ENCODE measurements at regions not wholly inside any gene's neighbourhood (a gene's known extent, or its start where the extent isn't known, plus 50 kb on each side); places are given as distances from the start of the nearest gene placed in this dataset.
"Not testable (repeated sequence)": the region's sequence is repeated elsewhere in the genome, so short reads cannot be mapped to it uniquely, and the experiment has no call there.

DNA sequence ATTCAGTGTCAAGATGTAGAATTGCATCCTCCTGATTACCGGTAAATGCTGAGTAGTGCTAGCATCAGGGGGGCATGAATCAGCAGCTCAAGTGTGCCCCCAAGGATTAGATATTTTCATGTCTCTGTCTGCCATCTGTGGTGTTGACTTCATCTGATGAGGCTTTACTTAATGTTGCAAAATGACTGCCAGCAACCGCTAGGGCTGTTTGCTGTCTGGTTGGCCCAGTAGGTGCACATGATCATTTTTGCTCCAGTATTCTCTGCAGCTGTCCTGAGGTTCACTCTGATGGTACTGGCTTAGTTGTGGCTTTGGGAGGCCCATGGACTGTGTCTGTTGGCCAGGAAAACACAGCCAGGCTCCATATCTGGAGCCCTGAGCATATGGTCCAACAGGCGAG is 316.4 kb downstream of the SOX2 start:
- ChIA-PET POLR2A (no interaction called here), CTCF (no interaction called here)
- no peaks in the 10 kb centered on the region for H3K9me3 Mint-ChIP-seq (ENCODE audit: unreplicated experiment)
- H3K9me3 ChIP-seq, result no peaks in the 10 kb centered on the region
- H3K4me3 ChIP-seq (ENCODE audit: low read depth, low read length), result no peak overlapping the region
- H3K27ac Mint-ChIP-seq (ENCODE audit: unreplicated experiment), result no peak overlapping the region
- intact Hi-C loops (cut with micrococcal nuclease; ENCODE audit: unreplicated experiment), result no loop called here
- TF ChIP-seq, protein P1, sequence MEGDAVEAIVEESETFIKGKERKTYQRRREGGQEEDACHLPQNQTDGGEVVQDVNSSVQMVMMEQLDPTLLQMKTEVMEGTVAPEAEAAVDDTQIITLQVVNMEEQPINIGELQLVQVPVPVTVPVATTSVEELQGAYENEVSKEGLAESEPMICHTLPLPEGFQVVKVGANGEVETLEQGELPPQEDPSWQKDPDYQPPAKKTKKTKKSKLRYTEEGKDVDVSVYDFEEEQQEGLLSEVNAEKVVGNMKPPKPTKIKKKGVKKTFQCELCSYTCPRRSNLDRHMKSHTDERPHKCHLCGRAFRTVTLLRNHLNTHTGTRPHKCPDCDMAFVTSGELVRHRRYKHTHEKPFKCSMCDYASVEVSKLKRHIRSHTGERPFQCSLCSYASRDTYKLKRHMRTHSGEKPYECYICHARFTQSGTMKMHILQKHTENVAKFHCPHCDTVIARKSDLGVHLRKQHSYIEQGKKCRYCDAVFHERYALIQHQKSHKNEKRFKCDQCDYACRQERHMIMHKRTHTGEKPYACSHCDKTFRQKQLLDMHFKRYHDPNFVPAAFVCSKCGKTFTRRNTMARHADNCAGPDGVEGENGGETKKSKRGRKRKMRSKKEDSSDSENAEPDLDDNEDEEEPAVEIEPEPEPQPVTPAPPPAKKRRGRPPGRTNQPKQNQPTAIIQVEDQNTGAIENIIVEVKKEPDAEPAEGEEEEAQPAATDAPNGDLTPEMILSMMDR (IDR thresholded peaks at IDR 0.05; ENCODE audit: insufficient read depth in 1 of 2, low read depth in 1 of 2, low read length in 1 of 2, severe bottlenecking in 1 of 2, unreplicated experiment in 1 of 2), result no peak
- H3K36me3 ChIP-seq (ENCODE audit: control insufficient read depth, insufficient read depth, low read length), result no peaks in the 10 kb centered on the region
- H3K27me3 ChIP-seq (replicated peaks; ENCODE audit: control insufficient read depth, insufficient read depth, low read length), result no peaks in the 10 kb centered on the region
- no peaks in the 10 kb centered on the region for H3K36me3 Mint-ChIP-seq (ENCODE audit: insufficient read depth, unreplicated experiment)
- 0 out of 2 replicates have a peak, but pooled peaks cover 8% of the 10 kb centered on the region for H3K4me1 ChIP-seq
- H3K27me3 Mint-ChIP-seq (ENCODE audit: insufficient read depth, unreplicated experiment), result no peaks in the 10 kb centered on the region
- H3K4me1 Mint-ChIP-seq (ENCODE audit: low read depth, unreplicated experiment), result peaks cover 19% of the 10 kb centered on the region
- no TSS peak for BruUV-seq (replicated peaks)
- no peak overlapping the region for H3K4me3 Mint-ChIP-seq (ENCODE audit: unreplicated experiment)
- DNase-seq, result no peak

DNA sequence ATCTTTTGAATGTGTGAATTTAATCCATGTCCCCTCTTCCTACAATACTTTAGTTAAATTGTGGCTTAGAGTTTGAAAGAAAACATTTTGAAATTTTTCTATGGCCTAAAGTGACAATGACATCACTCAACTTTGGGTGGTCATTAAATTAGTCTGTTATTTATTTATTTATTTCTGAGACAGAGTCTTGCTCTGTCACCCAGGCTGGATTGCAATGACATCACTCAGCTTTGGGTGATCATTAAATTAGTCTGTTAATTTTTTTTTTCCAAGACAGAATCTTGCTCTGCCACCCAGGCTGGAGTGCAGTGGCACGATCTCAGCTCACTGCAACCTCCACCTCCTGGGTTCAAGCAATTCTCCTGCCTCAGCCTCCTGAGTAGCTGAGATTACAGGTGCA is 322.5 kb downstream of the SOX2 start:
- H3K4me3 ChIP-seq (ENCODE audit: low read depth, low read length); intact Hi-C loops (cut with micrococcal nuclease; ENCODE audit: unreplicated experiment); H3K4me1 ChIP-seq; CTCF ChIA-PET; BruUV-seq (replicated peaks); H3K36me3 ChIP-seq (ENCODE audit: control insufficient read depth, insufficient read depth, low read length); H3K27me3 ChIP-seq (replicated peaks; ENCODE audit: control insufficient read depth, insufficient read depth, low read length); H3K27ac Mint-ChIP-seq (ENCODE audit: unreplicated experiment); POLR2A ChIA-PET; H3K36me3 Mint-ChIP-seq (ENCODE audit: insufficient read depth, unreplicated experiment); H3K9me3 ChIP-seq; DNase-seq; H3K27me3 Mint-ChIP-seq (ENCODE audit: insufficient read depth, unreplicated experiment); H3K4me3 Mint-ChIP-seq (ENCODE audit: unreplicated experiment); H3K4me1 Mint-ChIP-seq (ENCODE audit: low read depth, unreplicated experiment): not testable (repeated sequence)
- peaks cover 18% of the 10 kb centered on the region for H3K9me3 Mint-ChIP-seq (ENCODE audit: unreplicated experiment)

DNA sequence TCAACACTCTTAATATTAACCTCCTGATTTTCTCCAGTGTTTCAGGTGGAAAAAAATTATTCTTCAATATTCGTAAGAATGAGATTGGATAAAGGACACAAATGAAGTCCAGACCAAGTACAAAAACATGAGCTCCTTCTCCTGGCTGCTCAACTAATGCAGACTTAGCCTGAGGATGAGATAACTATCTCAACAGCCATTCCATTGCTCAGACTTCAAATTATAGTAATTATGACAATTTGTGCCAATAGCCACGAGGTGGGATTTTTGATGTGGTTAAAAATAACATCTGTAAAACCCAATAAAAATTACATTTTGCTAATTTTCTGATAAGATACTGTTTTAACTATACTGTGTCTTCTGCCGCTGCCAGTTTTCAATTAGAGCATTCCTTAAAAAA is 323.6 kb downstream of the SOX2 start:
- Mint-ChIP-seq H3K4me3 (ENCODE audit: unreplicated experiment) (no peak overlapping the region), H3K4me1 (ENCODE audit: low read depth, unreplicated experiment) (peaks cover 7% of the 10 kb centered on the region), H3K36me3 (ENCODE audit: insufficient read depth, unreplicated experiment) (no peaks in the 10 kb centered on the region), H3K27me3 (ENCODE audit: insufficient read depth, unreplicated experiment) (no peaks in the 10 kb centered on the region), H3K27ac (ENCODE audit: unreplicated experiment) (no peak overlapping the region), H3K9me3 (ENCODE audit: unreplicated experiment) (peaks cover 18% of the 10 kb centered on the region)
- Histone ChIP-seq H3K27me3 (replicated peaks; ENCODE audit: control insufficient read depth, insufficient read depth, low read length) (no peaks in the 10 kb centered on the region), H3K9me3 (no peaks in the 10 kb centered on the region), H3K36me3 (ENCODE audit: control insufficient read depth, insufficient read depth, low read length) (no peaks in the 10 kb centered on the region), H3K4me1 (no peaks in the 10 kb centered on the region), H3K4me3 (ENCODE audit: low read depth, low read length) (no peak overlapping the region)
- DNase-seq, result no peak
- TF ChIP-seq, protein P1 (IDR thresholded peaks at IDR 0.05; ENCODE audit: insufficient read depth in 1 of 2, low read depth in 1 of 2, low read length in 1 of 2, severe bottlenecking in 1 of 2, unreplicated experiment in 1 of 2), result no peak
- intact Hi-C loops (cut with micrococcal nuclease; ENCODE audit: unreplicated experiment), result no loop called here
- no TSS peak for BruUV-seq (replicated peaks)
- CTCF ChIA-PET, result no interaction called here
- POLR2A ChIA-PET, result no interaction called here

DNA sequence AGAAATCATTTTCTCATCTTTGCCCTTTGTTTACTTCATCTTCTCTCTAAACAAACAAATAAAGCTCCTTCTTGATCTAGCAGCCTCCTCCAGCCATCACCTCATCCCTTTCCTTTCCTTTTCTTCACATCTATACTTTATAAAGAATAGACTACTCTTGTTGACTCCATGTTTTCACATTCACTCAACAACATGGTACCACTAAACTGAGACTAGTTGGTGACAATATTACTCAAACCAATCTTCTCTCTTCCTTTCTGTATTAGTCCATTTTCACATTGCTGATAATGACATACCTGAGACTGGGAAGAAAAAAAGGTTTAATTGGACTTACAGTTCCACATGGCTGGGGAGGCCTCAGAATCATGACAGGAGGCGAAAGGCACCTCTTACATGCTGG is 324.7 kb downstream of the SOX2 start:
- H3K4me1 Mint-ChIP-seq (ENCODE audit: low read depth, unreplicated experiment), result peaks cover 2% of the 10 kb centered on the region
- no TSS peak for BruUV-seq (replicated peaks)
- no peak for DNase-seq
- no peak overlapping the region for H3K4me3 ChIP-seq (ENCODE audit: low read depth, low read length)
- POLR2A ChIA-PET, result no interaction called here
- H3K4me3 Mint-ChIP-seq (ENCODE audit: unreplicated experiment), result no peak overlapping the region
- no peaks in the 10 kb centered on the region for H3K27me3 ChIP-seq (replicated peaks; ENCODE audit: control insufficient read depth, insufficient read depth, low read length)
- no peaks in the 10 kb centered on the region for H3K4me1 ChIP-seq
- CTCF ChIA-PET, result no interaction called here
- H3K27ac Mint-ChIP-seq (ENCODE audit: unreplicated experiment), result no peak overlapping the region
- TF ChIP-seq, protein P1 (IDR thresholded peaks at IDR 0.05; ENCODE audit: insufficient read depth in 1 of 2, low read depth in 1 of 2, low read length in 1 of 2, severe bottlenecking in 1 of 2, unreplicated experiment in 1 of 2), result no peak
- no peaks in the 10 kb centered on the region for H3K27me3 Mint-ChIP-seq (ENCODE audit: insufficient read depth, unreplicated experiment)
- intact Hi-C loops (cut with micrococcal nuclease; ENCODE audit: unreplicated experiment), result no loop called here
- H3K36me3 Mint-ChIP-seq (ENCODE audit: insufficient read depth, unreplicated experiment), result no peaks in the 10 kb centered on the region
- no peaks in the 10 kb centered on the region for H3K9me3 ChIP-seq
- H3K9me3 Mint-ChIP-seq (ENCODE audit: unreplicated experiment), result peaks cover 18% of the 10 kb centered on the region
- H3K36me3 ChIP-seq (ENCODE audit: control insufficient read depth, insufficient read depth, low read length), result no peaks in the 10 kb centered on the region
